HepG2 (cell line): ENCODE measurements at regions not wholly inside any gene's neighbourhood (a gene's known extent, or its start where the extent isn't known, plus 50 kb on each side); places are given as distances from the start of the nearest gene placed in this dataset.

ENCODE experiments used
- ATAC-seq: fragments of 200-7000 bp; cut with Tn5 transposase; 3 replicates; pipeline ENCODE4 v1.9.1; 2020; ENCODE audit warnings: mild to moderate bottlenecking, moderate library complexity
- BruUV-seq: library from RNA; stranded (reverse); fragments of 400-500 nt; replicated peaks from 2 replicates; lab custom pipeline; 2021; lab: Mats Ljungman, UMichigan
- CTCF ChIA-PET: fragments of 300-600 bp; formaldehyde crosslinking; extraction: SDS; loops from one replicate; lab custom pipeline; 2021; ENCODE audit warnings: low total read pairs, inconsistent platforms, low intra/inter-chr PET ratio; lab: Yijun Ruan, JAX
- POLR2A ChIA-PET: fragments of 350-600 bp; sonication (Branson Sonifier 250); formaldehyde crosslinking; loops from one replicate; lab custom pipeline; 2020; ENCODE audit warnings: antibody characterized with exemption, inconsistent platforms; lab: Yijun Ruan, JAX
- DNase-seq: peaks from one replicate; pipeline ENCODE4 v3.0.0-alpha.2; 2015; ENCODE audit warnings: low spot score
- FAIRE-seq: peaks from 3 replicates; lab custom pipeline; 2011; peaks lifted over from hg19 to GRCh38; lab: Jason Lieb, UNC
- H2AFZ ChIP-seq: one replicate; pipeline ENCODE4 v1.6.1; 2011; ENCODE audit warnings: low read length, inconsistent platforms
- H3K27ac ChIP-seq: fragments of 300-600 bp; 3 replicates; pipeline ENCODE4 v1.8.0; 2011; ENCODE audit warnings: mixed run types, mild to moderate bottlenecking, mixed read lengths, low read length, inconsistent platforms; ENCODE audit not compliant: insufficient read depth; ENCODE audit errors: extremely low read length
- H3K27me3 ChIP-seq, 2 experiments: fragments of 200-600 bp in 1 of 2; 2 replicates in 1 of 2; 3 replicates in 1 of 2; pipeline versions ENCODE4 v1.6.0 to v1.8.0; 2011; ENCODE audit warnings: low read length in 2 of 2, mild to moderate bottlenecking in 2 of 2, moderate library complexity in 2 of 2, inconsistent platforms in 1 of 2; ENCODE audit not compliant: insufficient read depth in 2 of 2, control insufficient read depth in 1 of 2
- H3K36me3 ChIP-seq, 2 experiments: fragments of 200-600 bp in 1 of 2; replicated peaks in 1 of 2; 2 replicates in 1 of 2; 3 replicates in 1 of 2; pipeline versions ENCODE4 v1.5.1 to v1.8.0; 2011; ENCODE audit warnings: low read length in 2 of 2, inconsistent platforms in 1 of 2; ENCODE audit not compliant: insufficient read depth in 2 of 2, control insufficient read depth in 1 of 2
- H3K4me1 ChIP-seq: 2 replicates; pipeline ENCODE4 v1.5.1; 2012; ENCODE audit warnings: low read length, inconsistent platforms; ENCODE audit not compliant: insufficient read depth
- H3K4me2 ChIP-seq: 2 replicates; pipeline ENCODE4 v1.6.0; 2011; ENCODE audit warnings: low read depth, low read length, inconsistent platforms
- H3K4me3 ChIP-seq, 3 experiments: fragments of 200-600 bp in 1 of 3; sonication (generic), shearing (Covaris generic) in 1 of 3; replicated peaks in 1 of 3; 2 replicates each; pipeline ENCODE4 v1.5.1; 2011 to 2016; ENCODE audit warnings: low read length in 3 of 3, inconsistent platforms in 2 of 3, low read depth in 2 of 3, mild to moderate bottlenecking in 2 of 3, control low read depth in 1 of 3, mixed read lengths in 1 of 3; ENCODE audit not compliant: insufficient read depth in 1 of 3
- H3K79me2 ChIP-seq: one replicate; pipeline ENCODE4 v1.6.1; 2011; ENCODE audit warnings: low read length, inconsistent platforms; ENCODE audit not compliant: insufficient read depth
- H3K9ac ChIP-seq: 2 replicates; pipeline ENCODE4 v1.6.0; 2011; ENCODE audit warnings: mild to moderate bottlenecking, low read depth, low read length, inconsistent platforms; ENCODE audit not compliant: insufficient read depth
- H3K9me3 ChIP-seq: 2 replicates; pipeline ENCODE4 v1.5.1; 2012; ENCODE audit warnings: mild to moderate bottlenecking, low read length
- H4K20me1 ChIP-seq: 2 replicates; pipeline ENCODE4 v1.6.0; 2011; ENCODE audit warnings: inconsistent platforms, mild to moderate bottlenecking, low read length, moderate library complexity; ENCODE audit not compliant: insufficient read depth
- DZIP1 ChIP-seq: sonication (generic); formaldehyde crosslinking; IDR thresholded peaks from 2 replicates; pipeline ENCODE4 v1.5.0; 2020; ENCODE audit warnings: mild to moderate bottlenecking, missing genetic modification reagents
- IKZF5 ChIP-seq: IDR thresholded peaks from 2 replicates; pipeline ENCODE4 v1.6.1; 2018; ENCODE audit warnings: missing genetic modification reagents, mild to moderate bottlenecking, missing compliant biosample characterization
- NPAS2 ChIP-seq: sonication (generic); formaldehyde crosslinking; IDR thresholded peaks from 2 replicates; pipeline ENCODE4 v1.8.0; 2022; ENCODE audit warnings: mild to moderate bottlenecking, missing genetic modification reagents, borderline replicate concordance
- SOX13 ChIP-seq, 3 experiments: fragments of 450-650 bp in 1 of 3; sonication (generic) in 1 of 3; formaldehyde crosslinking in 1 of 3; IDR thresholded peaks in 2 of 3; conservative IDR thresholded peaks in 1 of 3; 2 replicates each; pipeline versions ENCODE4 v1.5.0 to v1.6.1; 2016 to 2020; ENCODE audit warnings: antibody characterized with exemption in 1 of 3, mild to moderate bottlenecking in 1 of 3, missing compliant biosample characterization in 1 of 3, missing genetic modification reagents in 1 of 3, moderate library complexity in 1 of 3
- SPEN ChIP-seq: sonication (generic); formaldehyde crosslinking; IDR thresholded peaks from 2 replicates; pipeline ENCODE4 v1.5.1; 2020; ENCODE audit warnings: low read depth, mild to moderate bottlenecking, missing genetic modification reagents
- ZNF280B ChIP-seq: sonication (generic); formaldehyde crosslinking; IDR thresholded peaks from 2 replicates; pipeline ENCODE4 v1.5.0; 2020; ENCODE audit warnings: missing genetic modification reagents, mild to moderate bottlenecking, borderline replicate concordance
- ZNF281 ChIP-seq: sonication (generic); formaldehyde crosslinking; IDR thresholded peaks from 2 replicates; pipeline ENCODE4 v1.4.0; 2020; ENCODE audit warnings: missing genetic modification reagents, borderline replicate concordance
- ZNF367 ChIP-seq: sonication (generic); formaldehyde crosslinking; IDR thresholded peaks from 2 replicates; pipeline ENCODE4 v1.4.0; 2020; ENCODE audit warnings: missing genetic modification reagents, borderline replicate concordance
- ZNF44 ChIP-seq: sonication (generic); formaldehyde crosslinking; IDR thresholded peaks from 2 replicates; pipeline ENCODE4 v1.5.1; 2020; ENCODE audit warnings: mild to moderate bottlenecking, missing genetic modification reagents
- ZNF674 ChIP-seq: sonication (generic); formaldehyde crosslinking; IDR thresholded peaks from 2 replicates; pipeline ENCODE4 v1.5.0; 2020; ENCODE audit warnings: low read depth, mild to moderate bottlenecking, missing genetic modification reagents
- ZNF691 ChIP-seq: sonication (generic); formaldehyde crosslinking; IDR thresholded peaks from 2 replicates; pipeline ENCODE4 v1.4.0; 2020; ENCODE audit warnings: missing genetic modification reagents, low read depth, mild to moderate bottlenecking, borderline replicate concordance
- ZNF713 ChIP-seq: sonication (generic); formaldehyde crosslinking; IDR thresholded peaks from 2 replicates; pipeline ENCODE4 v1.4.0; 2020; ENCODE audit warnings: mild to moderate bottlenecking, missing genetic modification reagents
- ZNF746 ChIP-seq: sonication (generic); formaldehyde crosslinking; IDR thresholded peaks from 2 replicates; pipeline ENCODE4 v1.8.0; 2022; ENCODE audit warnings: mild to moderate bottlenecking, missing genetic modification reagents
- ZSCAN12 ChIP-seq: sonication (generic); formaldehyde crosslinking; IDR thresholded peaks from 2 replicates; pipeline ENCODE4 v1.9.0; 2021; ENCODE audit warnings: mild to moderate bottlenecking, missing genetic modification reagents
- WGBS: methylation state at CpG from one replicate; pipeline ENCODE4 v1.1.6; 2017; ENCODE audit warnings: low lambda C conversion rate; 5-methylcytosine and 5-hydroxymethylcytosine counted together
- in situ Hi-C: cut with HindIII; loops from 2 replicates; pipeline ENCODE4 v1.10.0; 2017; ENCODE audit warnings: low pct_unique_long_range_greater_than_20kb; ENCODE audit not compliant: extremely low pct_ligation_motif_present
- intact Hi-C: fragments of 100-400 bp; cut with micrococcal nuclease; formaldehyde crosslinking; loops from one replicate; pipeline ENCODE4 v1.10.0; 2022; ENCODE audit not compliant: unreplicated experiment

- TF ChIP-seq ZNF691 (CRISPR knock-in tag) (no peak), ZNF367 (no peak), ZNF280B (CRISPR knock-in tag) (no peak), NPAS2 (no peak), SPEN (CRISPR knock-in tag) (no peak), ZNF674 (no peak), ZNF713 (CRISPR knock-in tag) (no peak), ZNF44 (no peak), ZSCAN12 (CRISPR knock-in tag) (no peak)
Observed at GRCh38 chr3:96324087-96324486, 490.3 kb upstream of the EPHA6 start (continued).

GRCh38 chr3:96330795-96331194, 483.6 kb upstream of the EPHA6 start:
- ATAC-seq, result no peak
- Histone ChIP-seq H3K9ac (no peak overlapping the region), H3K79me2 (no peaks in the 10 kb centered on the region), H2AFZ (no peak overlapping the region), H3K4me1 (no peaks in the 10 kb centered on the region), H4K20me1 (no peaks in the 10 kb centered on the region), H3K4me3 (no peak overlapping the region), H3K9me3 (no peaks in the 10 kb centered on the region), H3K36me3 (no peaks in the 10 kb centered on the region), H3K27me3 (no peaks in the 10 kb centered on the region), H3K4me2 (no peak overlapping the region), H3K27ac (no peak overlapping the region)
- intact Hi-C loops (loop anchor here (5.0 kb wide), 2 partner anchors 372 to 482 kb away; partner anchors contain the start of gene EPHA6), in situ Hi-C loops (no loop called here)
- no peak for FAIRE-seq
- 32% methylated on average over 2 of the region's 2 CpGs for WGBS
- no peak for DNase-seq
- ChIA-PET POLR2A (no interaction called here), CTCF (no interaction called here)
- no TSS peak for BruUV-seq
- TF ChIP-seq DZIP1, result no peak
- no peak for TF ChIP-seq ZNF746 (CRISPR knock-in tag)
- TF ChIP-seq ZNF281 (CRISPR knock-in tag), result no peak
- TF ChIP-seq SOX13 (IDR thresholded peaks at IDR 0.05), result no peak
- TF ChIP-seq SOX13 (CRISPR knock-in tag; conservative IDR thresholded peaks at IDR 0.05 in 1 of 2, IDR thresholded peaks at IDR 0.05 in 1 of 2), result no peak
- no peak for TF ChIP-seq IKZF5 (CRISPR knock-in tag)
